GM12872 (cell line): ENCODE measurements at regions not wholly inside any gene's neighbourhood (a gene's known extent, or its start where the extent isn't known, plus 50 kb on each side); places are given as distances from the start of the nearest gene placed in this dataset.

Experiments used
- TF ChIP-seq, protein P1 (sequence below): IDR thresholded peaks from 3 replicates; pipeline ENCODE4 v1.5.1; 2011; ENCODE audit warnings: low read depth, mild to moderate bottlenecking, low read length, moderate library complexity; ENCODE audit not compliant: insufficient read depth

DNA sequence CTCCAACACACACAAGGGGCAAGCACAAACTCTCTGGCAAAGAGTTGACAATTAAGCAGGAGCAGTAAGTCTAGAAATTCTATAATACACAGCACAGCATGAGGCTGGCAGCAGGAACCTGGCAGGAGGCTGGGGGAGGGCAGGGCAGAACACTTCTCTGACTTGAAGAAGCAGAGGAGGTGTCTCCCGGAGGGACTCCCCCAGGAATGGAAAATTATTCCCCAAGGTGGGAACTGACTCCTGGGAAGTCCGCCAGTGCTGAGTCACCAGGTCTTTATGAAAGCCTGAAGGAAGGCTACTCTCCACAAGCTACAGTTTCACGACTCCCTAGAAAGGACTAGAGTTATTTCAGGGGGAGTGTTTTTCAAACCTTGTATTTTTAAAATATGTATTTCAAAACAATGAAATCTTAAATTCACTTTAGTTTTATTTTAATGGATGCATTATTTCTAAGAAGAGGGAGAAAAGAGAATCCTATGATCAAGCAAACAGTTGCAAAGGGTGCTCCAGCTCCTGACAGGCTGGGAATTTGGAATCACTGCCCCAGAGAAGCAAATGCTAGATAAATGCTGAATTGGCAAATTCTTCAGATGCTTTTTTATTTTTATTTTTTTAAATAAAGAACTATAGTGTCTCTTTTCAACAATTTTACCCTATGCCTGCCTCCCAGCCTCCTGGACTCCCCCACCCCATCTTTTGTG, 192.8 kb downstream of the LY86 start:
- TF ChIP-seq, protein P1, sequence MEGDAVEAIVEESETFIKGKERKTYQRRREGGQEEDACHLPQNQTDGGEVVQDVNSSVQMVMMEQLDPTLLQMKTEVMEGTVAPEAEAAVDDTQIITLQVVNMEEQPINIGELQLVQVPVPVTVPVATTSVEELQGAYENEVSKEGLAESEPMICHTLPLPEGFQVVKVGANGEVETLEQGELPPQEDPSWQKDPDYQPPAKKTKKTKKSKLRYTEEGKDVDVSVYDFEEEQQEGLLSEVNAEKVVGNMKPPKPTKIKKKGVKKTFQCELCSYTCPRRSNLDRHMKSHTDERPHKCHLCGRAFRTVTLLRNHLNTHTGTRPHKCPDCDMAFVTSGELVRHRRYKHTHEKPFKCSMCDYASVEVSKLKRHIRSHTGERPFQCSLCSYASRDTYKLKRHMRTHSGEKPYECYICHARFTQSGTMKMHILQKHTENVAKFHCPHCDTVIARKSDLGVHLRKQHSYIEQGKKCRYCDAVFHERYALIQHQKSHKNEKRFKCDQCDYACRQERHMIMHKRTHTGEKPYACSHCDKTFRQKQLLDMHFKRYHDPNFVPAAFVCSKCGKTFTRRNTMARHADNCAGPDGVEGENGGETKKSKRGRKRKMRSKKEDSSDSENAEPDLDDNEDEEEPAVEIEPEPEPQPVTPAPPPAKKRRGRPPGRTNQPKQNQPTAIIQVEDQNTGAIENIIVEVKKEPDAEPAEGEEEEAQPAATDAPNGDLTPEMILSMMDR, result no peak

DNA sequence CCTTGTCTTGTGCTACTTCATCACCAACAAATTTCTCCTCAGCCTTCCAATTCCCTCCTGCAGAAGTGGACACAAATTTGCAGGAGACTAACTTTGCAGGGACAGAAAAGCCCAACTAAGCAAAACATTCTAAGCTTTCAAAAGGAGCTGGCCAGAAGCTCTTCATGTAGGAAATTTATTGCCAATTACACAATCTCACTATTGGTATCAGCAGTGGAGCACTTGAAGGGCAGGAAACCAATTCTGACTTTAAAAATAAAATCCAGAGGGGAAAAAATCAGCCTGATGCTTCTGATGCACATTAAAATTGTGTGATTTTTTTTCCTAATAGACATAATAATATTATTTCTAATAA, 193.3 kb downstream of the LY86 start:
- TF ChIP-seq, protein P1, result no peak

- TF ChIP-seq, protein P1, result no peak
Observed at GRCh38 chr6:6783721-6784120, 195.2 kb downstream of the LY86 start.

DNA sequence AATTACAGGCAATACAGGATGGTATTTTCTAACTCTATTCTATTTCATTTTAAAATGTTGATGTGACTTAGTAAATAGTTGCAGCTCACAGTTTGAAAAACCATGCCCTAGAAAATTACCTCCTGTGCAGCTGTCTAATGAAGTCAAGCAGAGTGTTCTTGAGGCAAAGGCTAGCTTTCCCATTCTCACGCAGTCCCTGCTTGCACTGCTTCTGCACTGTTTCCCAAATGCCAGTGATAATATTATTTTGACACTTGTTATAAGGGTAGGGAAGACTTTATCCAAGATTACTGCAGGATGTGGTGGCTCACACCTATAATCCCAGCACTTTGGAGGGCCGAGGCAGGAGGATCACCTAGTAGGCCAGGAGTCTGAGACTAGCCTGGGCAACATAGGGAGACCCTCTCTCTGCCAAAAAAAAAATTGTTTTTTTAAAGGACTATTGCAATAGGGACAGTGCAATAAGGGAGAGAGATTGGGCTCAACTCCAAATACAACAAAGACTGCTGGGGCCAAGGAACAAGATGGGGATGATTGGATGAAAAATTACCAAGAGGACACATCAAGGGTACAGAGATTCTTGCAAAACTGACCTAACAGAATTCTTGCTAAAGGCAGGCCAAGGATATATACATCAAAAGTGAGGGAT, 196.1 kb downstream of the LY86 start:
- TF ChIP-seq, protein P1, result no peak

DNA sequence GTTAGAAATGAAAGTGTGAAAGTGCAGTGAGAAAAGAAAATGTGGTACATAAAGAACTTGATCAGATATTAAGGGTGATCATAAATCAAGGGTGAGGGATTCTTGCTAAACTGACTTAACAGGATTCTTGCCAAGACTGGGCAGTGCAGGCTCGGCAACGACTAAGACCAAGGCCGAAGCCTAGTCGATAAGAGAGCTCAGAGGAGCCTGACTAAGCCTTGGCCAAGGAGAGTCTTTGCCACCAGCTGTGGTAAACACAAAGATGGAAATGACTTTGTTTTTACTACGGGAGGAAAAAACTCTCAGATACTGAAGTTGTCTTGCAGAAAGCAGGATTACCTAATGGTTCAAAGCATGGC, 196.6 kb downstream of the LY86 start:
- TF ChIP-seq, protein P1, result no peak

DNA sequence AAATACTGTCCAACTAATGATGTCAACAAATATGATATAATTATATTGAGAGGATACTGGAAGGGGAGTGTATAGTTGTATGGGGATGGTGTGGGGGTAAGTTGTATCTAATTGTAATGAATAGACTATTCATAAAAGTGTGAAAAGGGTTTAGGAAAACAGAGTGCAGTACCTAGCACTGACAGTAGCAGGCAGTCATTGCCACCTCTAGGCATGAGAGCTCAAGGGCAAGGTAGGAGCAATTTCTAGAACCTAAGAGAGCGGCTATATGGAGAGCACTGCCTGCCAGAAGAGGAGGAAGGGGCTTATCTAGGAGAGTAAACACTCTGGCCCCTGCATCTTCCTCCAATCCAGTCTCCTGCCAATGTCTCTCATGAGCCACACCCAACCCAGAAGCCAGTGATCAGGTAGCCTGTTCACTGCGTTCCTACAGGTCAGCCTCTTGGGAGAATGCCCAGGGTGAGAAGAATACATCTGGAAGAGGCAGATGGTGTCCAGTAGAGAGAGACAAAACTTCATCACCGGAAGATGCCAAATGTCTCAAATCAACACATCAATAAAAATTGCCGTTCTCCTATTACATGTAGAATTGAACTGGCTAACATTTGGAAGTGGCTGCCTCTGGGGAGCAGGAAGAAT, 200.0 kb downstream of the LY86 start:
- TF ChIP-seq, protein P1, result peak; percentile 88

DNA sequence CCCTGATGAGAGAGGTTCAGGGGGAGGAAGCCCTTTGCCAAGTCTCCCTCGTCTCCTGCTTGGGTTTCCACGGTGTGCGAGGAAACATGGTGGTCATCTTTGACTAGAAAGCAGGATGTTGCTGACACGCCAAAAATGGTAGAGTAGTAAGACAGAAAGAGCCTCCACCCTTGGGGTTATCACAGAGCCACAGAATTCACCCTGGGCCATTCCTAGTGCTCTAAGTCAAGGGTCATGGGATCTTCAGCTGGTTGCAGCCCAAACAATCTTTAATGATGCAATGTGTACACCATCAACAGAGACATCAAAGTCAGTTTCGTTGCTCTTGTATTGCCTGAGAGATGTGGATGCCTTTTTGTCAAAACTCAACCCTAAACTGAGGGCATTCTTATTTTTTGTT, 201.9 kb downstream of the LY86 start:
- TF ChIP-seq, protein P1, result no peak
